H9 (cell line): ENCODE measurements at regions not wholly inside any gene's neighbourhood (a gene's known extent, or its start where the extent isn't known, plus 50 kb on each side); places are given as distances from the start of the nearest gene placed in this dataset.

Experiments used
- DNase-seq: peaks from one replicate; pipeline ENCODE4 v3.0.0-alpha.2; 2017
- H2AFZ ChIP-seq: one replicate; pipeline ENCODE4 v1.6.1; 2013; ENCODE audit warnings: mild to moderate bottlenecking, low read length, control low read depth, moderate library complexity
- H2AK5ac ChIP-seq: 2 replicates; pipeline ENCODE4 v1.6.1; 2013; ENCODE audit warnings: low read length, control low read depth, mixed read lengths; ENCODE audit not compliant: insufficient read length
- H2BK120ac ChIP-seq: one replicate; pipeline ENCODE4 v1.6.1; 2013; ENCODE audit warnings: low read depth, mild to moderate bottlenecking, low read length, control low read depth, inconsistent platforms; ENCODE audit not compliant: poor library complexity, severe bottlenecking
- H2BK12ac ChIP-seq: 2 replicates; pipeline ENCODE4 v1.6.1; 2013; ENCODE audit warnings: low read length, control low read depth, mixed read lengths, low read depth; ENCODE audit not compliant: insufficient read length
- H2BK15ac ChIP-seq: 2 replicates; pipeline ENCODE4 v1.6.1; 2013; ENCODE audit warnings: low read depth, low read length, control low read depth
- H2BK20ac ChIP-seq: one replicate; pipeline ENCODE4 v1.6.1; 2013; ENCODE audit warnings: low read depth, mild to moderate bottlenecking, low read length, control low read depth, inconsistent platforms; ENCODE audit not compliant: poor library complexity, severe bottlenecking
- H2BK5ac ChIP-seq: 2 replicates; pipeline ENCODE4 v1.6.1; 2013; ENCODE audit warnings: low read length, control low read depth, mixed read lengths; ENCODE audit not compliant: insufficient read length
- H3K14ac ChIP-seq: 2 replicates; pipeline ENCODE4 v1.6.1; 2013; ENCODE audit warnings: low read length, control low read depth; ENCODE audit not compliant: insufficient read depth
- H3K18ac ChIP-seq: 2 replicates; pipeline ENCODE4 v1.6.1; 2013; ENCODE audit warnings: low read depth, mild to moderate bottlenecking, mixed read lengths, low read length, control low read depth; ENCODE audit not compliant: insufficient read length
- H3K23ac ChIP-seq: 2 replicates; pipeline ENCODE4 v1.6.1; 2013; ENCODE audit warnings: low read length, control low read depth, mixed read lengths, low read depth; ENCODE audit not compliant: insufficient read length
- H3K23me2 ChIP-seq: 2 replicates; pipeline ENCODE4 v1.6.1; 2013; ENCODE audit warnings: low read depth, mild to moderate bottlenecking, mixed read lengths, low read length, control low read depth; ENCODE audit not compliant: insufficient read length, poor library complexity, severe bottlenecking
- H3K27ac ChIP-seq: 2 replicates; pipeline ENCODE4 v1.5.1; 2013; ENCODE audit warnings: low read length, control low read depth, mixed read lengths, low read depth; ENCODE audit not compliant: insufficient read length
- H3K27me3 ChIP-seq: 2 replicates; pipeline ENCODE4 v1.6.1; 2013; ENCODE audit warnings: low read length, control low read depth, inconsistent platforms; ENCODE audit not compliant: insufficient read depth
- H3K4ac ChIP-seq: 2 replicates; pipeline ENCODE4 v1.6.1; 2013; ENCODE audit warnings: low read depth, mild to moderate bottlenecking, control low read depth, inconsistent platforms, low read length, moderate library complexity
- H3K4me1 ChIP-seq: 2 replicates; pipeline ENCODE4 v1.6.1; 2013; ENCODE audit warnings: low read length, control low read depth, inconsistent platforms; ENCODE audit not compliant: insufficient read depth
- H3K4me2 ChIP-seq: 2 replicates; pipeline ENCODE4 v1.6.1; 2013; ENCODE audit warnings: low read length, control low read depth, mixed read lengths; ENCODE audit not compliant: insufficient read length, insufficient read depth
- H3K56ac ChIP-seq: 2 replicates; pipeline ENCODE4 v1.6.1; 2013; ENCODE audit warnings: low read depth, mild to moderate bottlenecking, mixed read lengths, low read length, control low read depth; ENCODE audit not compliant: insufficient read length
- H3K79me1 ChIP-seq: 2 replicates; pipeline ENCODE4 v1.6.1; 2013; ENCODE audit warnings: low read depth, mild to moderate bottlenecking, moderate library complexity, low read length, control low read depth, inconsistent platforms; ENCODE audit not compliant: insufficient read depth, poor library complexity, severe bottlenecking
- H3K79me2 ChIP-seq: 2 replicates; pipeline ENCODE4 v1.6.1; 2013; ENCODE audit warnings: low read length, control low read depth, inconsistent platforms; ENCODE audit not compliant: insufficient read depth
- H3K9ac ChIP-seq: 2 replicates; pipeline ENCODE4 v1.6.1; 2013; ENCODE audit warnings: low read length, control low read depth, mixed read lengths; ENCODE audit not compliant: insufficient read length; ENCODE audit errors: extremely low read depth
- H3K9me3 ChIP-seq: one replicate; pipeline ENCODE4 v1.6.1; 2013; ENCODE audit warnings: low read depth, low read length, inconsistent platforms; ENCODE audit not compliant: control insufficient read depth
- H3T11ph ChIP-seq: one replicate; pipeline ENCODE4 v1.6.1; 2013; ENCODE audit warnings: mild to moderate bottlenecking, low read length, control low read depth, inconsistent platforms
- H4K20me1 ChIP-seq: one replicate; pipeline ENCODE4 v1.6.1; 2013; ENCODE audit not compliant: control insufficient read depth, insufficient read length, insufficient read depth
- H4K5ac ChIP-seq: 2 replicates; pipeline ENCODE4 v1.6.1; 2013; ENCODE audit warnings: low read depth, mild to moderate bottlenecking, mixed read lengths, low read length, control low read depth; ENCODE audit not compliant: insufficient read length
- H4K8ac ChIP-seq: replicated peaks from 2 replicates; pipeline ENCODE4 v1.6.1; 2013; ENCODE audit warnings: low read length, control low read depth, mixed read lengths, low read depth; ENCODE audit not compliant: insufficient read length
- H4K91ac ChIP-seq: 2 replicates; pipeline ENCODE4 v1.6.1; 2013; ENCODE audit warnings: low read depth, mild to moderate bottlenecking, moderate library complexity, mixed read lengths, low read length, control low read depth; ENCODE audit not compliant: insufficient read length
- H3K27ac Mint-ChIP-seq, 3 experiments: 2 replicates in 2 of 3; 3 replicates in 1 of 3; pipeline ENCODE4 v1.8.0; 2020 to 2021; ENCODE audit warnings: mixed read lengths in 3 of 3, mild to moderate bottlenecking in 1 of 3, moderate library complexity in 1 of 3
- H3K27me3 Mint-ChIP-seq: 2 replicates; pipeline ENCODE4 v1.8.0; 2021; ENCODE audit warnings: low read depth, mild to moderate bottlenecking, moderate library complexity, mixed read lengths
- H3K36me3 Mint-ChIP-seq, 3 experiments: 2 replicates in 2 of 3; 3 replicates in 1 of 3; pipeline ENCODE4 v1.8.0; 2020 to 2021; ENCODE audit warnings: low read depth in 3 of 3, mixed read lengths in 3 of 3; ENCODE audit not compliant: insufficient read depth in 1 of 3
- H3K4me1 Mint-ChIP-seq, 2 experiments: 2 replicates each; pipeline ENCODE4 v1.8.0; 2020; ENCODE audit warnings: mixed read lengths in 2 of 2
- H3K4me3 Mint-ChIP-seq, 2 experiments: 2 replicates in 1 of 2; 3 replicates in 1 of 2; pipeline ENCODE4 v1.8.0; 2020 to 2021; ENCODE audit warnings: mild to moderate bottlenecking in 2 of 2, mixed read lengths in 2 of 2, moderate library complexity in 1 of 2
- H3K9me3 Mint-ChIP-seq, 2 experiments: 2 replicates in 1 of 2; 3 replicates in 1 of 2; pipeline ENCODE4 v1.8.0; 2020; ENCODE audit warnings: mild to moderate bottlenecking in 2 of 2, mixed read lengths in 2 of 2, moderate library complexity in 1 of 2
- WGBS: extraction: QIAGEN DNeasy Blood & Tissue Kit; methylation state at CpG from one replicate; pipeline ENCODE4 v1.1.7; 2013; ENCODE audit warnings: missing lambda C conversion rate, low lambda C conversion rate, mixed read lengths; ENCODE audit not compliant: insufficient read length; ENCODE audit errors: extremely low coverage; 5-methylcytosine and 5-hydroxymethylcytosine counted together
- TF ChIP-seq, protein P1 (sequence below): fragments of 200-600 bp; sonication (generic); conservative IDR thresholded peaks from 3 replicates; pipeline ENCODE4 v1.8.0; 2021; ENCODE audit warnings: antibody characterized with exemption, mild to moderate bottlenecking

- H4K8ac ChIP-seq: no peak overlapping the region
- H3K4me1 Mint-ChIP-seq: peaks cover 0 to 4% of the 10 kb centered on the region in 2 experiments; a peak in 1 of 4 replicates
- no peak overlapping the region for H4K5ac ChIP-seq
- H3K4me3 Mint-ChIP-seq: no peak overlapping the region
- no peaks in the 10 kb centered on the region for H3K9me3 ChIP-seq
- no peak overlapping the region for H3K27ac Mint-ChIP-seq
- H3K4me1 ChIP-seq: no peaks in the 10 kb centered on the region
- H3K23ac ChIP-seq: no peak overlapping the region
- H3K9me3 Mint-ChIP-seq: peaks cover 0 to 7% of the 10 kb centered on the region in 2 experiments; a peak in 3 of 5 replicates
- no peaks in the 10 kb centered on the region for H3K23me2 ChIP-seq
- H3K9ac ChIP-seq: no peak overlapping the region
- H3K18ac ChIP-seq: no peak overlapping the region
- H3T11ph ChIP-seq: no peak overlapping the region
- no peak overlapping the region for H2BK120ac ChIP-seq
- H3K36me3 Mint-ChIP-seq: no peaks in the 10 kb centered on the region; a peak in 1 of 7 replicates
- H2BK12ac ChIP-seq: no peak overlapping the region
- no peaks in the 10 kb centered on the region for H3K79me2 ChIP-seq
- H3K4ac ChIP-seq: no peak overlapping the region
- no peaks in the 10 kb centered on the region for H4K20me1 ChIP-seq
- no peaks in the 10 kb centered on the region for H3K27me3 ChIP-seq
- no peak overlapping the region for H2AK5ac ChIP-seq
- H3K27me3 Mint-ChIP-seq: peaks cover 64% of the 10 kb centered on the region
- H3K79me1 ChIP-seq: no peaks in the 10 kb centered on the region
- TF ChIP-seq, protein P1, sequence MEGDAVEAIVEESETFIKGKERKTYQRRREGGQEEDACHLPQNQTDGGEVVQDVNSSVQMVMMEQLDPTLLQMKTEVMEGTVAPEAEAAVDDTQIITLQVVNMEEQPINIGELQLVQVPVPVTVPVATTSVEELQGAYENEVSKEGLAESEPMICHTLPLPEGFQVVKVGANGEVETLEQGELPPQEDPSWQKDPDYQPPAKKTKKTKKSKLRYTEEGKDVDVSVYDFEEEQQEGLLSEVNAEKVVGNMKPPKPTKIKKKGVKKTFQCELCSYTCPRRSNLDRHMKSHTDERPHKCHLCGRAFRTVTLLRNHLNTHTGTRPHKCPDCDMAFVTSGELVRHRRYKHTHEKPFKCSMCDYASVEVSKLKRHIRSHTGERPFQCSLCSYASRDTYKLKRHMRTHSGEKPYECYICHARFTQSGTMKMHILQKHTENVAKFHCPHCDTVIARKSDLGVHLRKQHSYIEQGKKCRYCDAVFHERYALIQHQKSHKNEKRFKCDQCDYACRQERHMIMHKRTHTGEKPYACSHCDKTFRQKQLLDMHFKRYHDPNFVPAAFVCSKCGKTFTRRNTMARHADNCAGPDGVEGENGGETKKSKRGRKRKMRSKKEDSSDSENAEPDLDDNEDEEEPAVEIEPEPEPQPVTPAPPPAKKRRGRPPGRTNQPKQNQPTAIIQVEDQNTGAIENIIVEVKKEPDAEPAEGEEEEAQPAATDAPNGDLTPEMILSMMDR: no peak
- no peak overlapping the region for H2BK15ac ChIP-seq
- no peak overlapping the region for H3K4me2 ChIP-seq
- no peak overlapping the region for H4K91ac ChIP-seq
- H3K14ac ChIP-seq: no peak overlapping the region
- no peak overlapping the region for H3K56ac ChIP-seq
- no peak overlapping the region for H2AFZ ChIP-seq
- no peak overlapping the region for H2BK5ac ChIP-seq
- H3K27ac ChIP-seq: no peak overlapping the region
- WGBS: no CpG with 5 or more reads among the region's 4 CpGs
- H2BK20ac ChIP-seq: no peak overlapping the region
- DNase-seq: no peak
Observed at GRCh38 chr2:121046335-121046734, 238.7 kb downstream of the TFCP2L1 start.
